ENCODE measurements at regions not wholly inside any gene's neighbourhood (a gene's known extent, or its start where the extent isn't known, plus 50 kb on each side); places are given as distances from the start of the nearest gene placed in this dataset.

GRCh38 chr10:111131168-111131799, 54.5 kb downstream of the ADRA2A start:
- no peak overlapping the region for H3K27ac Mint-ChIP-seq
- ATAC-seq (no peak), DNase-seq (ENCODE audit: low spot score) (no peak)
- H3K9me3 Mint-ChIP-seq: peaks cover 34% of the 10 kb centered on the region
- CTCF ChIA-PET: interaction anchor here (1.0 to 2.2 kb wide), 2 partner anchors 55 to 459 kb away, joined by 3 to 16 read pairs; partner anchors contain the start of gene ADRA2A
- peaks cover 15% of the 10 kb centered on the region for H3K36me3 Mint-ChIP-seq
- H3K4me1 Mint-ChIP-seq: peaks cover 45% of the 10 kb centered on the region
- H3K27me3 Mint-ChIP-seq (ENCODE audit: low read depth): peaks cover 3% of the 10 kb centered on the region
- no peak overlapping the region for H3K4me3 Mint-ChIP-seq
- POLR2A ChIA-PET: no interaction called here
- no peak for TF ChIP-seq RELA (CRISPR knock-in tag; IDR thresholded peaks at IDR 0.05; ENCODE audit: borderline replicate concordance)
- no peak for TF ChIP-seq GABPB1 (CRISPR knock-in tag; IDR thresholded peaks at IDR 0.05)
- peak; percentile 33; the same call in 1 of the 2 replicates for TF ChIP-seq PRDM15 (CRISPR knock-in tag; IDR thresholded peaks at IDR 0.05)

DNA sequence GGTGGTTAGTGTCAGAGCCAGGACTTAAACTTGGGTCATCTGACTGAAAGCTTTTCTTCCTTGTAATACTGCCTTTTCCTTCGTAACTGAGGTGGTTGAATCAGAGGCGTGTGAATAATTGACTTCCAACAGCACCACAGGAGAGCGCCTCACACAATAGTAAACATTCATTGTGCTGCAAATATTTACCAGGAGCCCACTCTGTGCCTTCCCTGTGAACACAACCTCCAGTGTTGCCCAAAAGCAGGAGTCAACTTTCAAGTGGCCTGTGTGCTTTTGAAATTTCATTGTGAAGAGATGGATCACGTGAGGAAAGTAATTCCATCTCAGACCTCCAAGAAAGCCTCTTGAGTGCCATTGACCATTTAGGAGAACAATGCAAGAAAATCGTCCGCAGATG, 60.2 kb downstream of the ADRA2A start:
- Mint-ChIP-seq H3K27me3 (ENCODE audit: low read depth) (peaks cover 9% of the 10 kb centered on the region), H3K4me1 (peaks cover 49% of the 10 kb centered on the region), H3K27ac (peak overlapping the region; percentile 93), H3K4me3 (peak overlapping the region; percentile 24), H3K36me3 (peaks cover 15% of the 10 kb centered on the region), H3K9me3 (peaks cover 32% of the 10 kb centered on the region)
- CTCF ChIA-PET: interaction anchor here (0.9 to 1.3 kb wide), 2 partner anchors 17 to 61 kb away, joined by 3 to 5 read pairs; no protein-coding TSS in a partner anchor
- TF ChIP-seq, protein P1, sequence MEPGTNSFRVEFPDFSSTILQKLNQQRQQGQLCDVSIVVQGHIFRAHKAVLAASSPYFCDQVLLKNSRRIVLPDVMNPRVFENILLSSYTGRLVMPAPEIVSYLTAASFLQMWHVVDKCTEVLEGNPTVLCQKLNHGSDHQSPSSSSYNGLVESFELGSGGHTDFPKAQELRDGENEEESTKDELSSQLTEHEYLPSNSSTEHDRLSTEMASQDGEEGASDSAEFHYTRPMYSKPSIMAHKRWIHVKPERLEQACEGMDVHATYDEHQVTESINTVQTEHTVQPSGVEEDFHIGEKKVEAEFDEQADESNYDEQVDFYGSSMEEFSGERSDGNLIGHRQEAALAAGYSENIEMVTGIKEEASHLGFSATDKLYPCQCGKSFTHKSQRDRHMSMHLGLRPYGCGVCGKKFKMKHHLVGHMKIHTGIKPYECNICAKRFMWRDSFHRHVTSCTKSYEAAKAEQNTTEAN (CRISPR knock-in tag; IDR thresholded peaks at IDR 0.05): 0 out of 2 replicates have a peak, but pooled peaks have one; percentile 24
- TF ChIP-seq ZNF263 (CRISPR knock-in tag; IDR thresholded peaks at IDR 0.05; ENCODE audit: low read depth) (no peak), ZNF423 (CRISPR knock-in tag; IDR thresholded peaks at IDR 0.05) (peak; percentile 38; the same call in 1 of the 2 replicates), ZNF232 (CRISPR knock-in tag; IDR thresholded peaks at IDR 0.05) (0 out of 2 replicates have a peak, but pooled peaks have one; percentile 19), ZNF138 (CRISPR knock-in tag; conservative IDR thresholded peaks at IDR 0.05) (no peak), FOXK1 (CRISPR knock-in tag; IDR thresholded peaks at IDR 0.05) (no peak), NFATC4 (CRISPR knock-in tag; IDR thresholded peaks at IDR 0.05) (no peak)
- TF ChIP-seq, protein P2, sequence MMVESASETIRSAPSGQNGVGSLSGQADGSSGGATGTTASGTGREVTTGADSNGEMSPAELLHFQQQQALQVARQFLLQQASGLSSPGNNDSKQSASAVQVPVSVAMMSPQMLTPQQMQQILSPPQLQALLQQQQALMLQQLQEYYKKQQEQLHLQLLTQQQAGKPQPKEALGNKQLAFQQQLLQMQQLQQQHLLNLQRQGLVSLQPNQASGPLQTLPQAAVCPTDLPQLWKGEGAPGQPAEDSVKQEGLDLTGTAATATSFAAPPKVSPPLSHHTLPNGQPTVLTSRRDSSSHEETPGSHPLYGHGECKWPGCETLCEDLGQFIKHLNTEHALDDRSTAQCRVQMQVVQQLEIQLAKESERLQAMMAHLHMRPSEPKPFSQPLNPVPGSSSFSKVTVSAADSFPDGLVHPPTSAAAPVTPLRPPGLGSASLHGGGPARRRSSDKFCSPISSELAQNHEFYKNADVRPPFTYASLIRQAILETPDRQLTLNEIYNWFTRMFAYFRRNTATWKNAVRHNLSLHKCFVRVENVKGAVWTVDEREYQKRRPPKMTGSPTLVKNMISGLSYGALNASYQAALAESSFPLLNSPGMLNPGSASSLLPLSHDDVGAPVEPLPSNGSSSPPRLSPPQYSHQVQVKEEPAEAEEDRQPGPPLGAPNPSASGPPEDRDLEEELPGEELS (CRISPR knock-in tag; IDR thresholded peaks at IDR 0.05): peak; percentile 84; the same call in 1 of the 2 replicates
- TF ChIP-seq, protein P3, sequence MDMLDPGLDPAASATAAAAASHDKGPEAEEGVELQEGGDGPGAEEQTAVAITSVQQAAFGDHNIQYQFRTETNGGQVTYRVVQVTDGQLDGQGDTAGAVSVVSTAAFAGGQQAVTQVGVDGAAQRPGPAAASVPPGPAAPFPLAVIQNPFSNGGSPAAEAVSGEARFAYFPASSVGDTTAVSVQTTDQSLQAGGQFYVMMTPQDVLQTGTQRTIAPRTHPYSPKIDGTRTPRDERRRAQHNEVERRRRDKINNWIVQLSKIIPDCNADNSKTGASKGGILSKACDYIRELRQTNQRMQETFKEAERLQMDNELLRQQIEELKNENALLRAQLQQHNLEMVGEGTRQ (CRISPR knock-in tag; IDR thresholded peaks at IDR 0.05): peak; percentile 85
- TF ChIP-seq, protein P4, sequence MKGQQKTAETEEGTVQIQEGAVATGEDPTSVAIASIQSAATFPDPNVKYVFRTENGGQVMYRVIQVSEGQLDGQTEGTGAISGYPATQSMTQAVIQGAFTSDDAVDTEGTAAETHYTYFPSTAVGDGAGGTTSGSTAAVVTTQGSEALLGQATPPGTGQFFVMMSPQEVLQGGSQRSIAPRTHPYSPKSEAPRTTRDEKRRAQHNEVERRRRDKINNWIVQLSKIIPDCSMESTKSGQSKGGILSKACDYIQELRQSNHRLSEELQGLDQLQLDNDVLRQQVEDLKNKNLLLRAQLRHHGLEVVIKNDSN (CRISPR knock-in tag; IDR thresholded peaks at IDR 0.05): peak; percentile 80
- ATAC-seq (peak; percentile 97), DNase-seq (ENCODE audit: low spot score) (peak; percentile 46)
- POLR2A ChIA-PET: no interaction called here

Measured in WTC11 (cell line).